B cell (primary cell): ENCODE measurements at regions not wholly inside any gene's neighbourhood (a gene's known extent, or its start where the extent isn't known, plus 50 kb on each side); places are given as distances from the start of the nearest gene placed in this dataset.
A peak's percentile ranks its signal among the peaks of the same experiment; 100 is the strongest.

Experiments
- ATAC-seq: fragments of 200-7000 bp; cut with Tn5 transposase; one replicate; pipeline ENCODE4 v1.10.0; 2021; ENCODE audit warnings: low read depth, mild to moderate bottlenecking, moderate number of reproducible peaks, moderate library complexity
- CTCF ChIA-PET: fragments of 350-600 bp; sonication (Branson Sonifier 250); formaldehyde crosslinking; loops from one replicate; lab custom pipeline; 2021; ENCODE audit warnings: antibody characterized with exemption, inconsistent platforms; lab: Charles Lee
- POLR2A ChIA-PET: fragments of 350-600 bp; sonication (Branson Sonifier 250); formaldehyde crosslinking; loops from one replicate; lab custom pipeline; 2021; ENCODE audit warnings: antibody characterized with exemption; lab: Charles Lee
- DNase-seq: peaks from one replicate; pipeline ENCODE4 v3.0.0; 2013
- H2AFZ ChIP-seq: 2 replicates; pipeline ENCODE4 v1.6.1; 2012; ENCODE audit warnings: mild to moderate bottlenecking, low read depth, low read length; ENCODE audit not compliant: insufficient read depth, poor library complexity, severe bottlenecking
- H3K27ac ChIP-seq, 2 donors: 1 replicate in 1 of 2; 2 replicates in 1 of 2; pipeline ENCODE4 v1.5.1; 2012 to 2013; ENCODE audit warnings: low read length in 2 of 2, mild to moderate bottlenecking in 2 of 2, moderate library complexity in 1 of 2
- H3K27me3 ChIP-seq, 4 experiments: fragments of 200-600 bp in 1 of 4; sonication (generic) in 1 of 4; replicated peaks in 1 of 4; 1 replicate in 2 of 4; 2 replicates in 2 of 4; pipeline versions ENCODE4 v1.6.1 to v1.7.0; 2013 to 2016; ENCODE audit warnings: low read length in 3 of 4, mild to moderate bottlenecking in 2 of 4, mixed read lengths in 1 of 4, moderate library complexity in 1 of 4; ENCODE audit not compliant: insufficient read depth in 4 of 4, control insufficient read depth in 3 of 4; ENCODE audit errors: control extremely low read depth in 1 of 4
- H3K36me3 ChIP-seq, 2 experiments: replicated peaks in 1 of 2; 1 replicate in 1 of 2; 2 replicates in 1 of 2; pipeline versions ENCODE4 v1.6.1 to v1.7.1; 2013; ENCODE audit warnings: low read length in 1 of 2; ENCODE audit not compliant: insufficient read depth in 2 of 2, control insufficient read depth in 1 of 2; ENCODE audit errors: control extremely low read depth in 1 of 2, extremely low read depth in 1 of 2
- H3K4me1 ChIP-seq, 2 donors: fragments of 200-600 bp in 1 of 2; sonication (generic) in 1 of 2; 1 replicate in 1 of 2; 2 replicates in 1 of 2; pipeline versions ENCODE4 v1.5.1 to v1.6.1; 2013 to 2017; ENCODE audit warnings: low read length in 2 of 2; ENCODE audit not compliant: control insufficient read depth in 2 of 2, insufficient read depth in 2 of 2
- H3K4me2 ChIP-seq: replicated peaks from 2 replicates; pipeline ENCODE3; 2012; ENCODE audit warnings: mild to moderate bottlenecking, low read depth, low read length; ENCODE audit not compliant: poor library complexity, severe bottlenecking
- H3K4me3 ChIP-seq, 5 experiments: fragments of 200-600 bp in 1 of 5; sonication (generic) in 1 of 5; 1 replicate in 3 of 5; 2 replicates in 2 of 5; pipeline versions ENCODE4 v1.5.1 to v1.7.0; 2011 to 2016; ENCODE audit warnings: low read length in 4 of 5, mild to moderate bottlenecking in 4 of 5, low read depth in 2 of 5, control low read depth in 1 of 5, moderate library complexity in 1 of 5; ENCODE audit not compliant: insufficient read depth in 1 of 5; ENCODE audit errors: control extremely low read depth in 1 of 5, extremely low read depth in 1 of 5
- H3K79me2 ChIP-seq: fragments of 200-600 bp; sonication (generic); one replicate; pipeline ENCODE4 v1.6.0; 2016; ENCODE audit warnings: low read length; ENCODE audit not compliant: control insufficient read depth, insufficient read depth
- H3K9ac ChIP-seq: fragments of 200-600 bp; sonication (generic); 2 replicates; pipeline ENCODE4 v1.6.1; 2017; ENCODE audit warnings: mild to moderate bottlenecking, low read length, moderate library complexity
- H3K9me3 ChIP-seq, 3 donors: one replicate each; pipeline versions ENCODE4 v1.6.1 to v1.7.1; 2013; ENCODE audit warnings: low read length in 2 of 3; ENCODE audit not compliant: control insufficient read depth in 2 of 3, insufficient read depth in 1 of 3; ENCODE audit errors: control extremely low read depth in 1 of 3
- H4K20me1 ChIP-seq: 2 replicates; pipeline ENCODE4 v1.6.0; 2012; ENCODE audit warnings: mild to moderate bottlenecking, low read length; ENCODE audit not compliant: insufficient read depth, control insufficient read depth, poor library complexity, severe bottlenecking
- H3K27ac Mint-ChIP-seq: one replicate; pipeline ENCODE4 v1.8.0; 2021; ENCODE audit warnings: mixed read lengths
- H3K27me3 Mint-ChIP-seq: one replicate; pipeline ENCODE4 v1.8.0; 2021; ENCODE audit warnings: mixed read lengths
- H3K4me1 Mint-ChIP-seq: one replicate; pipeline ENCODE4 v1.8.0; 2021; ENCODE audit warnings: mixed read lengths
- H3K4me3 Mint-ChIP-seq: one replicate; pipeline ENCODE4 v1.8.0; 2021; ENCODE audit warnings: mixed read lengths
- H3K9me3 Mint-ChIP-seq: one replicate; pipeline ENCODE4 v1.8.0; 2022; ENCODE audit warnings: mixed read lengths; ENCODE audit not compliant: insufficient read depth
- CTCF ChIP-seq: fragments of 200-600 bp; IDR thresholded peaks from one replicate; pipeline ENCODE4 v1.8.0; 2022; ENCODE audit warnings: antibody characterized with exemption, mild to moderate bottlenecking
- EZH2 ChIP-seq: IDR thresholded peaks from 2 replicates; pipeline ENCODE4 v1.6.1; 2012; ENCODE audit warnings: borderline replicate concordance, low read depth, mild to moderate bottlenecking, moderate library complexity, low read length; ENCODE audit not compliant: insufficient read depth, poor library complexity, severe bottlenecking
- WGBS: methylation state at CpG from one replicate; pipeline ENCODE4 v1.1.5; 2013; ENCODE audit warnings: missing lambda C conversion rate; ENCODE audit not compliant: insufficient coverage; 5-methylcytosine and 5-hydroxymethylcytosine counted together
- intact Hi-C: fragments of 100-400 bp; cut with micrococcal nuclease; formaldehyde crosslinking; loops from one replicate; pipeline ENCODE4 v1.10.0; 2022

- Histone ChIP-seq H3K27me3 (no peaks in the 10 kb centered on the region), H3K9ac (no peak overlapping the region), H3K4me1 (peaks cover 74 to 78% of the 10 kb centered on the region in 2 donors), H3K9me3 (no peaks in the 10 kb centered on the region), H4K20me1 (no peaks in the 10 kb centered on the region), H3K79me2 (no peaks in the 10 kb centered on the region), H3K4me2 (peak overlapping the region; percentile 7), H3K4me3 (no peak overlapping the region), H3K36me3 (no peaks in the 10 kb centered on the region), H3K27ac (no peak overlapping the region), H2AFZ (no peak overlapping the region)
- ChIA-PET POLR2A (interaction anchor here (0.6 to 1.3 kb wide), 4 partner anchors 45 to 154 kb away, joined by 3 to 5 read pairs (median 4); partner anchors contain the start of gene ATP2B1), CTCF (interaction anchor here (0.6 to 2.0 kb wide), 9 partner anchors 19 to 377 kb away, joined by 3 to 7 read pairs (median 4); partner anchors contain the start of gene ATP2B1)
- H3K4me1 Mint-ChIP-seq: peaks cover 78% of the 10 kb centered on the region
- intact Hi-C loops: loop anchor here (5.0 kb wide), 3 partner anchors 37 to 393 kb away; no protein-coding TSS in a partner anchor
- no peak overlapping the region for H3K4me3 Mint-ChIP-seq
- no peaks in the 10 kb centered on the region for H3K27me3 Mint-ChIP-seq
- DNase-seq (no peak), ATAC-seq (no peak)
- H3K9me3 Mint-ChIP-seq: no peaks in the 10 kb centered on the region
- H3K27ac Mint-ChIP-seq: peak overlapping the region; percentile 64
- 25% methylated on average over 1 of the region's 1 CpG for WGBS
- TF ChIP-seq EZH2 (no peak), CTCF (no peak)
These were observed 151.0 kb upstream of the ATP2B1 start for GRCh38 chr12:89859508-89860220.

GRCh38 chr12:89858718-89859117 lies 150.1 kb upstream of the ATP2B1 start:
- no peaks in the 10 kb centered on the region for H4K20me1 ChIP-seq
- TF ChIP-seq CTCF: no peak
- no peak for TF ChIP-seq EZH2
- Mint-ChIP-seq H3K27me3 (no peaks in the 10 kb centered on the region), H3K9me3 (no peaks in the 10 kb centered on the region), H3K4me1 (peaks cover 70% of the 10 kb centered on the region), H3K4me3 (no peak overlapping the region), H3K27ac (no peak overlapping the region)
- H3K4me1 ChIP-seq: peaks cover 66 to 69% of the 10 kb centered on the region in 2 donors
- no peak overlapping the region for H3K27ac ChIP-seq
- no peak overlapping the region for H3K4me2 ChIP-seq
- CTCF ChIA-PET: interaction anchor here (1.1 to 2.0 kb wide), 4 partner anchors 18 to 155 kb away, joined by 3 to 7 read pairs (median 4); partner anchors contain the start of gene ATP2B1
- WGBS: 56% methylated on average over 2 of the region's 3 CpGs
- H3K9me3 ChIP-seq: no peaks in the 10 kb centered on the region
- no peak overlapping the region for H3K9ac ChIP-seq
- H3K79me2 ChIP-seq: no peaks in the 10 kb centered on the region
- no peaks in the 10 kb centered on the region for H3K27me3 ChIP-seq
- intact Hi-C loops: loop anchor here (5.0 kb wide), 2 partner anchors 154 to 394 kb away; no protein-coding TSS in a partner anchor
- no peak for ATAC-seq
- H3K36me3 ChIP-seq: no peaks in the 10 kb centered on the region
- no peak for DNase-seq
- POLR2A ChIA-PET: interaction anchor here (0.7 to 1.3 kb wide), 3 partner anchors 22 to 153 kb away, joined by 3 to 5 read pairs (median 4); partner anchors contain the start of gene ATP2B1
- H2AFZ ChIP-seq: no peak overlapping the region
- H3K4me3 ChIP-seq: no peak overlapping the region
